Vagina (tissue), 2 donors: ENCODE measurements at regions not wholly inside any gene's neighbourhood (a gene's known extent, or its start where the extent isn't known, plus 50 kb on each side); places are given as distances from the start of the nearest gene placed in this dataset.

Experiments
- DNase-seq, 2 donors: peaks; one replicate each; pipeline ENCODE4 v3.0.0-alpha.2; 2017; ENCODE audit errors: extremely low spot score in 2 of 2
- H3K27ac ChIP-seq: fragments of 200-600 bp; sonication (generic); one replicate; pipeline ENCODE4 v1.5.1; 2019
- H3K27me3 ChIP-seq: fragments of 200-600 bp; sonication (generic); one replicate; pipeline ENCODE4 v1.5.1; 2019
- H3K36me3 ChIP-seq, 2 donors: fragments of 200-600 bp; sonication (generic); one replicate each; pipeline ENCODE4 v1.5.1; 2017 to 2019
- H3K4me1 ChIP-seq: fragments of 200-600 bp; sonication (generic); one replicate; pipeline ENCODE4 v1.5.1; 2019
- H3K4me3 ChIP-seq, 2 donors: fragments of 200-600 bp; sonication (generic); 1 replicate in 1 of 2; 2 replicates in 1 of 2; pipeline ENCODE4 v1.5.1; 2016 to 2019
- H3K9me3 ChIP-seq: fragments of 200-600 bp; sonication (generic); one replicate; pipeline ENCODE4 v1.5.1; 2019
- POLR2A ChIP-seq, 2 donors: fragments of 450-650 bp; IDR thresholded peaks; one replicate each; pipeline ENCODE4 v1.6.1; 2017; ENCODE audit warnings: antibody characterized with exemption in 2 of 2, mild to moderate bottlenecking in 2 of 2, moderate library complexity in 2 of 2
- POLR2AphosphoS5 ChIP-seq, 2 donors: sonication (generic); formaldehyde crosslinking; IDR thresholded peaks; one replicate each; pipeline ENCODE4 v1.9.0; 2017; ENCODE audit warnings: antibody characterized with exemption in 2 of 2, mild to moderate bottlenecking in 2 of 2, low read depth in 1 of 2; ENCODE audit not compliant: insufficient read depth in 1 of 2
- intact Hi-C: fragments of 100-400 bp; cut with DNase I; formaldehyde crosslinking; loops from one replicate; pipeline ENCODE4 v1.15.1; 2023
- TF ChIP-seq, protein P1 (sequence below), 3 experiments: fragments of 450-650 bp in 2 of 3; fragments of 200-600 bp in 1 of 3; sonication (generic) in 1 of 3; IDR thresholded peaks; one replicate each; pipeline ENCODE4 v1.5.1; 2017 to 2019; ENCODE audit warnings: antibody characterized with exemption in 3 of 3, mild to moderate bottlenecking in 2 of 3, moderate library complexity in 2 of 3

DNA sequence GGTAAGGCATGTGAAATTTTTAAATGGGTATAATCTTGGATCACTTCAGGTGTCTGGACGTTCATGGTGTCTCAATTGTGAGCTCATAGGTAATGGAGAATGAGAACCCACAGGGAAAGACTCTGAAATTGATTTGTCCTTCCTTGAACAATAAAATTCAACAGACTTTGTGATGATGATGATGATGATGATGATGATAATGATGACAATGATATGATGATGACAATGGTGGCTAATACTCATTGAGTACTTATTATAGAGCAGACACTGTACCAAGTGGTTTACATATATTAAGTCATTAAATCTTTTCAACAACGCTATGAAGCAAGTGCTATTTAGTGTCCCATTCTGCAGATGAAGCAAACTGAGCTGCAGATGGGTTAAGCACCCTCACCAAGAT lies 86.6 kb upstream of the BDNF start:
- intact Hi-C loops: no loop called here
- no peaks in the 10 kb centered on the region for H3K9me3 ChIP-seq

DNA sequence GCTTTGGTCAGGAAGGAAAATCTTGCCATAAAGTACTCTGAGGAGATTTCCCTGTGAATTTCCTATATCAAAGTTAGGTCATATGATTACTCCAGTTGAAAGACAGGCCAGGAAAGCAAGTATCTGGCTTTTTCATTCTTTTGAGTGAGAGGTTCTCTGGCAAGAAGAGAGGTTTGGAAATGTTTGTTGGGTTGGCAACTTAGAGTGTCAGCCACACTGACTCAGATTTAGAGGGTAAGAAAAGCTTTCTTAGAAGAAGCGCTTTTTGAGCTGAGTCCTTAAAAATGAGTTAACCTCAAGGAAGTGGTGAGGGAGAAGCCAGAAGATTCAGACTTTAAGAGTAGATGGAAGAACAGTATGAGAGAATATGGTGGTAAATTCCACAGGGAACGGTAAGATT lies 86.1 kb upstream of the BDNF start:
- Histone ChIP-seq H3K4me1 (no peaks in the 10 kb centered on the region), H3K9me3 (no peaks in the 10 kb centered on the region), H3K27ac (no peak overlapping the region), H3K36me3 (no peaks in the 10 kb centered on the region), H3K4me3 (no peak overlapping the region), H3K27me3 (no peaks in the 10 kb centered on the region)
- intact Hi-C loops: no loop called here
- DNase-seq: no peak
- TF ChIP-seq POLR2A (IDR thresholded peaks at IDR 0.05): no peak
- no peak for TF ChIP-seq POLR2AphosphoS5 (IDR thresholded peaks at IDR 0.05; ENCODE audit: insufficient read depth in 1 of 2, low read depth in 1 of 2)
- TF ChIP-seq, protein P1, sequence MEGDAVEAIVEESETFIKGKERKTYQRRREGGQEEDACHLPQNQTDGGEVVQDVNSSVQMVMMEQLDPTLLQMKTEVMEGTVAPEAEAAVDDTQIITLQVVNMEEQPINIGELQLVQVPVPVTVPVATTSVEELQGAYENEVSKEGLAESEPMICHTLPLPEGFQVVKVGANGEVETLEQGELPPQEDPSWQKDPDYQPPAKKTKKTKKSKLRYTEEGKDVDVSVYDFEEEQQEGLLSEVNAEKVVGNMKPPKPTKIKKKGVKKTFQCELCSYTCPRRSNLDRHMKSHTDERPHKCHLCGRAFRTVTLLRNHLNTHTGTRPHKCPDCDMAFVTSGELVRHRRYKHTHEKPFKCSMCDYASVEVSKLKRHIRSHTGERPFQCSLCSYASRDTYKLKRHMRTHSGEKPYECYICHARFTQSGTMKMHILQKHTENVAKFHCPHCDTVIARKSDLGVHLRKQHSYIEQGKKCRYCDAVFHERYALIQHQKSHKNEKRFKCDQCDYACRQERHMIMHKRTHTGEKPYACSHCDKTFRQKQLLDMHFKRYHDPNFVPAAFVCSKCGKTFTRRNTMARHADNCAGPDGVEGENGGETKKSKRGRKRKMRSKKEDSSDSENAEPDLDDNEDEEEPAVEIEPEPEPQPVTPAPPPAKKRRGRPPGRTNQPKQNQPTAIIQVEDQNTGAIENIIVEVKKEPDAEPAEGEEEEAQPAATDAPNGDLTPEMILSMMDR (IDR thresholded peaks at IDR 0.05): no peak

More for the DNA sequence above, 86.6 kb upstream of the BDNF start:
- Histone ChIP-seq H3K4me3 (no peak overlapping the region), H3K4me1 (no peaks in the 10 kb centered on the region), H3K27ac (no peak overlapping the region), H3K36me3 (no peaks in the 10 kb centered on the region), H3K27me3 (no peaks in the 10 kb centered on the region)
- no peak for DNase-seq
- no peak for TF ChIP-seq POLR2A (IDR thresholded peaks at IDR 0.05)
- TF ChIP-seq, protein P1 (IDR thresholded peaks at IDR 0.05): no peak

DNA sequence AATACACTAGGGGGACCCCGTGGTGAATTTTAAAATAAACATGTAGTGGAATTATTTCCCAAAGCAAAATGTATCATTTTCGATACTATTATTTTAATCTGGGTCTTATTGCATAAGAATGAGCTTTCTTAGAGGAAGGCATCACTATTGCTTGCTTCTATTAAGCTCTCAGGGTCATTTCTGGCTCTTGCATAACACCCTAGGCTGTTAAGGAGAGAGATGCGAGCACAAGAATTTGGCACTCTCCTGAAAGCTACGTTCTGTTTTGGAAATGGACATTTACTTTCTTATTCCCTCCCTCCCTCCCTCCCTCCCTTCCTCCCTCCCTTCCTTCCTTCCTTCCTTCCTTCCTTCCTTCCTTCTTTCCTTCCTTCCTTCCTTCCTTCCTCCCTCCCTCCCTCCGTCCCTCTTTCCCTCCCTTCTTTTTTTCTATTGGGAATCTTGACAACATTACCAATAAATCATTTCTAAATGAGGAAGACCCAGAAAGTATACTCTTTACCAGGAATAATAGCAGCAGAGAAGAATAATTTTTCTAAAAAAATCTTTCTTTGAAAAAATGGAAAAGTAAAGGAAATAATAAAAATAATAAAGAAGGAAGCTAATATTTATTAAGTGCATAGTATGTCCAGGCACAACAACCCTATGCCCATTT lies 83.6 kb upstream of the BDNF start:
- TF ChIP-seq POLR2A (IDR thresholded peaks at IDR 0.05) (no peak), POLR2AphosphoS5 (IDR thresholded peaks at IDR 0.05; ENCODE audit: insufficient read depth in 1 of 2, low read depth in 1 of 2) (no peak)
- TF ChIP-seq, protein P1 (IDR thresholded peaks at IDR 0.05): no peak
- H3K36me3 ChIP-seq: no peaks in the 10 kb centered on the region
- no peak for DNase-seq
- H3K4me1 ChIP-seq: no peaks in the 10 kb centered on the region
- H3K27me3 ChIP-seq: no peaks in the 10 kb centered on the region
- H3K4me3 ChIP-seq: no peak overlapping the region
- no peaks in the 10 kb centered on the region for H3K9me3 ChIP-seq
- H3K27ac ChIP-seq: no peak overlapping the region
- intact Hi-C loops: no loop called here

GRCh38 chr11:27777033-27777432 lies 76.8 kb upstream of the BDNF start:
- no peaks in the 10 kb centered on the region for H3K27me3 ChIP-seq
- H3K27ac ChIP-seq: no peak overlapping the region

DNA sequence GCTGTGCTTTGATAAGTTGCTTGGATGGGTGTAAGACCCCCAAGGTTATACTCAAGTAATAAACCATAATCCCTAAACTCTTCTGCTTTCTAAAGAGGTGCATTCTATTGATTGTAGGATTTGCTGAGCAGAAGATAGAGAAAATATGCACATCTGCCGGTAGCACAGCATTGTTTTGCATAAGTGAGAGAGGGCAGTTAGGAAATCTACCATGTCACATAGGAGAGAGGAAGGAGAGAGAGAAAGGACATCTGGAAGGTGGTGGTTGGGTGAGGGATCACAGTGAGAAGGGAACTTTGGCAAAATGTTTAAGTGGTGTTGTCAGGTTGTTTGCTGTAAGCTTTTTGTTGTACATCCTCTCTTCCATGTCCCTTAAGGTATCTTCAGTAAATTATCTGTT lies 73.6 kb upstream of the BDNF start:
- TF ChIP-seq POLR2AphosphoS5 (IDR thresholded peaks at IDR 0.05; ENCODE audit: insufficient read depth in 1 of 2, low read depth in 1 of 2) (no peak), POLR2A (IDR thresholded peaks at IDR 0.05) (no peak)
- TF ChIP-seq, protein P1 (IDR thresholded peaks at IDR 0.05): no peak
- no peaks in the 10 kb centered on the region for H3K4me1 ChIP-seq
- intact Hi-C loops: no loop called here
- H3K27ac ChIP-seq: no peak overlapping the region
- H3K27me3 ChIP-seq: no peaks in the 10 kb centered on the region
- H3K9me3 ChIP-seq: no peaks in the 10 kb centered on the region
- H3K4me3 ChIP-seq: no peak overlapping the region
- H3K36me3 ChIP-seq: no peaks in the 10 kb centered on the region
- no peak for DNase-seq

More at GRCh38 chr11:27777033-27777432, 76.8 kb upstream of the BDNF start:
- intact Hi-C loops: no loop called here
- Histone ChIP-seq H3K36me3 (no peaks in the 10 kb centered on the region), H3K9me3 (no peaks in the 10 kb centered on the region), H3K4me3 (no peak overlapping the region), H3K4me1 (no peaks in the 10 kb centered on the region)
- TF ChIP-seq POLR2A (IDR thresholded peaks at IDR 0.05) (no peak), POLR2AphosphoS5 (IDR thresholded peaks at IDR 0.05; ENCODE audit: insufficient read depth in 1 of 2, low read depth in 1 of 2) (no peak)
- TF ChIP-seq, protein P1 (IDR thresholded peaks at IDR 0.05): no peak
- no peak for DNase-seq
